GM19240 (cell line): ENCODE measurements at regions not wholly inside any gene's neighbourhood (a gene's known extent, or its start where the extent isn't known, plus 50 kb on each side); places are given as distances from the start of the nearest gene placed in this dataset.

ENCODE experiments used
- DNase-seq: peaks from one replicate; pipeline ENCODE4 v3.0.0; 2011; ENCODE audit warnings: low spot score; ENCODE audit not compliant: insufficient read length

DNA sequence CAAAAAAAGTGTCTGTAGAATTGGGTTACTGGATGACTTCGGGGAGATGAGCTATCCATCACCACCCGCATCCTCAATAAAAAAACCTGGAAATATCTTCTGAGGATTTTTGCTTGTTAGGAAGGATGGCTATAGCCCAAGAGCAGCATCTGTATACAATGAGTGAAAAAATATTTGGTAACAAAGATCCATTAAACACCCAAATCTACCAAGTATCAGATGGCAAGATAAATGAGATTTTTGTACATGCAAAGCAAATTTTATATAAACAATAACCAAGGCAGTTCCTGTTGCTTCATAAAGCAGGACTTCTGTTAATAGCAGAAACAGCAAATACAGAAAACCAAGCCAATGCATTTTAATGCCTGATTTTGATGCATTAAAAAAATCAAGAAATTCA is 166.6 kb downstream of the SLC28A3 start:
- DNase-seq: no peak

DNA sequence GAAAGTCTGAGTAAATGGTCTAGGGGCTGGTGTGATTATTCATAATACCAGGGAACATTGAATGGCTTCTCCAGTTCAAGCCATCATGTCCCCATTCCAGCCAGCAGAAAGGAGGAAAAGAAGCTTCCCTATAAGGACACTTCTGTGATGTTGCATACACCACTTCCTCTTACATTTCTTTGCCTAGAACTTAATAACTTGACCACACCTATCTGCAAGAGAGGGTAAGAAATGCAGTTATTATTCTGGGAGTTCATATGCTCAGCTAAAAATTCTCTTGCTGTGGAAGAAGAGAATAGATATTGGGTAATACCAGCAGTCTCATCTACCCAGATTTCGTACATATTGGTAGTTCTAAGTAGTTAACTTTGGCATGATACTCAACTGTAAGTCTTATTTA is 166.1 kb downstream of the SLC28A3 start:
- no peak for DNase-seq

DNA sequence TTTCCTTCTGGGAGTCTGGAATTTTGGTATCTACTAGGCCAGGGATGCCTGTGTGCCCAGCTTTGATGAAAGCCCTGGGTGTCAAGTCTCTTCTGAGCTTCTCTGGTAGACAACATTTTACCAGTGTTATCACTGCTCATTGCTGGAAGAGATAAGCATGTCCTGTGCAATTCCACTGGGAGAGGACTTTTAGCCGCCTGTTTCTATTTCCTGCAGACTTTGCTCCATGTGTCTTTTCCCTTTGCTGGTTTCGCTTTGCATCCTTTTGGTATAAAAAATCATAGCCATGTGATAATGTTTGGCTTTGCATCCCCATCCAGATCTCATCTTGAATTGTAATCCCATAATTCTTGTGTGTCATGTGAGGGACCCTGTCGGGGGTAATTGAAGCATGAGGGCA is 163.2 kb downstream of the SLC28A3 start:
- no peak for DNase-seq

DNA sequence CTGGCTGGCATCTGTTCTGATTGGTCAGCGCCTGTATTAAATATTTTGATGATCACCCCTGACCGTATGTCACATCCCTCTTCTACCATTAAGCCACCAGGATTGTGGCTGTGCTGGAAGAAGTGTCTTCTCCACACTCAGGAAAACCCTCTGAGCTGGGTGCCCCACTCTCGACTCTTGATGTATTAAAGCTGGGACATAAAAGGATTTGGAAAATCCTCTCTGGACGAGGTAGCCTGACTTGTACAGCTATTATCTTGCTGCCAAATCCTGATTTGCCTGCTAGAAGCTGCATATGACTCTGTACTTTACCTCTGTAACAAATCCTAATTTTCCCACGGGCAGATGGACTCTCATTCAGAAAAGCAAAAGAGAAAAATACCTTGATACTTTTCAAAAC is 161.0 kb downstream of the SLC28A3 start:
- no peak for DNase-seq

DNA sequence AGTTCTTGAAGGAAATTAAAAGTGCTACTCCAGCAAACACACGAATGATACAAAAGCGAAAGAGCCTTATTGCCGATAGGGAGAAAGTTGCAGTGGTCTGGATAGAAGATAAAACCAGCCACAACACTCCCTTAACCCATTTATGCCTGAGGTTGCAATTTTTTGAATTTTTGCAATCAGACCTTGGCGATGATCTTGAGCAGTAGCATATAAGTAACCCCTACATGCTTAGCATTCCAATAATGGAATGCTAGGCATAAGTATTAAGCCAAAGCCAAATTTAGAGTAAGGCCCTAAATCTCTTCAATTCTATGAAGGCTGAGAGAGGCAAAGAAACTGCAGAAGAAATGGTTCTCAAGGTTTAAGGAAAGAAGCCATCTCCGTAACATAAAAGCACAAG is 153.5 kb downstream of the SLC28A3 start:
- no peak for DNase-seq

DNA sequence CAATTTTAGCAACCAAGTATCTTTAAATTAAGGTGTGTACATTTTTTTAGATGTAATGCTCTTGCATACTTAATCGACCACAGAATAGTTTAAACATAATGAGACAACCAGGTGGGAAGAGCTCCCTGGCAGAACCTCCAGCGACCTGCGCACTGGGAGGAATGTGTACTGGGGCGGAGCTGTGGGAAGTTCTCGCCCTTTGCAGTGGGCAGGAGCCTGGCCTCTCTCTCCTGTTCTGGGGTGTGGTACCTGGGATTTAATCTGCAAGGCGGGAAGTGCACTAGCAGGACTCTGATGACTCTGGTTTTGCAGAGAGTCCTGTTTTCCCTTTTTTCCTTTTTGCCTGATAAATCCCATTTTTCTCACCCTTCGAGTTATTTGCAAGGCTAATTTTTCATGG is 150.7 kb downstream of the SLC28A3 start:
- no peak for DNase-seq

DNA sequence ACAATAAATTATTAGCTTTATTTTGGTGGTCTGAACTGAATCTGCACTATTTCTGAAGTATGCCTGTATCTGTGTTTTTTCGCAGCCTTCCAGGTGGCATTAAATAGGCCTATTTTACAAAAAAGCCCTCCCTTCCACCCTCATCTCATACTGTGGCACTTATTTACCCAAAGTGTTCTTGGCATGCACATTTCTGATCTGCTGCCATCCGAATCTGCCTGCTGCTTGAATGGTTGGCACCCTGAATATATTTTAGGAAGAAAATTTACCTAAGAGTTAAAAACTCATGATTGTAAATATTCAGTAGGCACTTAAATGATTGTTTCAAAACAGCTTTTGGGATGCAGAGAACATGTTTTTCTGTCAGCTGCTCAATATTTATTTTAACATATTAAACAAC is 150.1 kb downstream of the SLC28A3 start:
- DNase-seq: no peak

DNA sequence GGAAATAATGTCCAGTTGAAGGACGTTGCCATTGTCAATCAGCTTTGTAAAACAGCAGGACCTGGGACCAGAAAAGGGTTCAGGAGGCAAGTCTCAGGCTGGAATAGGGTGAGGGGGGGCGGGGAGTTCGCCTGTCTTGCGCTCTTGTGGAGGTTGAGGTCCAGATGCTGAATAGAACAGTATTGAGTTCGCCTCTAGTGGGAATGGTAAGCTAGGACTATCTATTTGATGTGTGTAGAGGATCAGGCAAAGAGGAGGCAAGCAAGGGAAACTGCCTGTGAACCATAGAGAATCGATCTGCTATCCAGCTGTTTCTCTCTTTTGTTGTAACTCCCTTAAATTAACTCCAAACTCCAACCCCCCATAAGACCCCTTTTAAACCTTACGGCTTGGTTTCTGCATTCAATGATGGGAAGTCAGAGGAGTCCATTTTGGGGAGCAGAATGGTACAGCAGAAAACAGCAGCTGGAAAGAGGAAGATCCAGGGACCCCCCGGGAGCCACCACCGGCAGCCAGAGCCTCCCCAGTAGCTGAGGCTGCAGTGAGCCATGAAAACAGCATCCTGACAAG is 133.7 kb downstream of the SLC28A3 start:
- DNase-seq: no peak

DNA sequence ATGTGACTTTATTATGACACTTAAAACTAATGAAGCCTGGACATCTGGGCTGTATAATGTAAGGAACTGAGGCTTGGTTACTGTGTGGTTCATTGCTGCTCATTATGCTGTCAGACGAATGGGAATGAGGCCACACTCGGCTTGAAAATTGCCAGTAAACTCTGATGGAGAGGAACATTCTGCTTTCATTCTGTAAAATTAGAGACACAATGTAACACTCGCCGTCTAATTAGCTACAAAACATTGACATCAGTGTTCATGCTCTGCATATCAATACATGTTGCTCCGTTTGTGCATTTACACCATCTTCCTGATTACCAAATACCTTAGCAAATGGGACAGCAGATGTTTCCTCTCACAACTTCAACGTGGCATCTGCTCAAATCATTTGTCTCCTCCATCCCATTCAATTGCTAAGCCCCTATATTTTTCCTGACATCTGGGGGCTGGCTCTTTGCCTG is 133.0 kb downstream of the SLC28A3 start:
- DNase-seq: no peak

DNA sequence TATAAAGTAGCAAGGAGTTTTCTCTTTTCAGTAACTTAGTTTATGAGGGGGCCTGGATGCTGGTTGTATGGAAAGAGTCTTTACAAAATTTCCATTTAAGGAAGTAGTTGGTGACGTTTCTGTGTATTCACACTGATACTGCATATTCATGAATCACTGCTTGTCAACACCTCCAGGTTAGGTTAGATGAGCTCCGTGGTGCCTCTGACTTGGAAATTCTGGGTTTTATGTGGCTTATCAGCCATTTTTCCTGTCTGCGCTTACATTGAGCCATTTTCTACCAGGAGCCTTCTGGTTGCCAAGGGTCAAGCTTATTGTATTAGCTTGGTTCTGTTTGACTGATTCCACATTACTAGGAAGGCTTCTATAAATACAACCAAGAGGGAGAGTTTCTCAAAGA is 128.3 kb downstream of the SLC28A3 start:
- no peak for DNase-seq

DNA sequence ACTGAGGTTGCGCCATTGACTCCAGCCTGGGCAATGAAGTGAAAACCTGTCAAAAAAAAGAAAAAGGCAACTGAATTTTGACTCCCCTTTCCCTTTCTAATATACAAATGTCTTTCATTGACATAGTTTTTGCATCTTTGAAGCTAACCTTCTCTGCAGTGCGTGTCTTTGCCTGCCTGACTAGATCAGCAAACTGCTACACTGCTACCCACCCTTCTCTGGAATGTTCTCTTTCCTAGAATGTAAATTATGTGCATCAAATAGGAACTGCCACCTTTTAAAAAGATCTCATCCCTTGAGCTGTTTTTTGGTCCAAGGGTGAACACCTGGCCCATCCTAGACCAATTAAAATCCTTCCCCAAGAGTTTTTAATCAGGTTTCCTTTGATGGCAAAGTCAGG is 127.6 kb downstream of the SLC28A3 start:
- no peak for DNase-seq

DNA sequence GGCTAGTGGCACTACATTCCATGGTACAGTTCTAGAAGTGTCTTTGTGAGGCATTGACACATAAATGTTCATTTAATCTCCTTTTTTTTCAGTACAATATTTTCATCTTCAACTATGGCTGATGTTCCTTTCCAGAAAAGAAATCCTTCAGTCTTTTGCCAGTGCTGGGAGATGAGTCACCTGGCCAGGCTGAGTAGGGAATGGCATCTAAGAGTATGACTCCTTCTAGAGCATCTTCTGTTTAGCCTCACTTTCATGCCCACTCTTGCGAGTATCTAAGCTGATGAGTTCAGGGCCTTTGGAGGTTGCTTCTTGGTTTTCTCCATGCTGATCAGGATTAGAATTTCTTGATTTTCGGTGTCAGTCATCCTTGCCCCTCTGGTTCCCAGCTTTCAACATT is 124.4 kb downstream of the SLC28A3 start:
- no peak for DNase-seq

DNA sequence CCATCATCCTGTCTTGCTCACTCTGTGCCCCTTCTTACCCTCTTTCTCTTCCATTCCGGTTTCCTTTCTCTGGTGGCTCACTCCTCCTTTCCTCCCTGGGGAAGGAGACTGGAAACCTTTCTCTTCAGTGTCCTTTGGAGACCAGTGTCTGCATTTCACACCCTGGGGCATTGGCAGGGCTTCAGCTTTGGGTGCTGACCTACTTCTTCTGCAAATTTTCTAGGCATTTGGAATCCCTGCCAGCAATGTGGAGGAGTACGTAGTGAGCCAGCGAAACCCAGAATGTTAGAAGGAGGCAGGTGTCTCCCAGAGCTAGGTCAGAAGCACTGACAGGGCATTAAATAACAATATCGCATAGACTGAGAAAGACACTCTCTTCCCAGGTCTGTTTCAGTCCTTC is 122.2 kb downstream of the SLC28A3 start:
- DNase-seq: no peak

DNA sequence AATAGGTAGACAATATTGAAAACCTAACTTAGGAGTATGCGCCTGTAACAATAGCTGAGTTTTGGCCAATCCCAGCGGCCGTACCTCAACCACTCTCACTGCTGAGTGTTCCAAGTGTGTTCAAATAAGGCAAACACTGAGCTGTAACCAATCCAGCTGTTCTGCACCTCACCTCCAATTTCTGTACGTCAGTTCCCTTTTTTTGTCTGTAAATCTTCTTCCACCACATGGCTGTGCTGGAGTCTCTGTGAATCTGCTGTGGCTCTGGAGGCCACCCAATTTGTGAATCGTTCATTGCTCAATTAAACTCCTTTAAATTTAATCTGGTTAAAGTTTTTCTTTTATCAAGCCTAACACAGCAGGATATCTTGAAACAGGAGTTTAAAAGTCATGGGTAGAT is 116.3 kb downstream of the SLC28A3 start:
- DNase-seq: no peak
